ENCODE measurements at regions not wholly inside any gene's neighbourhood (a gene's known extent, or its start where the extent isn't known, plus 50 kb on each side); places are given as distances from the start of the nearest gene placed in this dataset.

DNA sequence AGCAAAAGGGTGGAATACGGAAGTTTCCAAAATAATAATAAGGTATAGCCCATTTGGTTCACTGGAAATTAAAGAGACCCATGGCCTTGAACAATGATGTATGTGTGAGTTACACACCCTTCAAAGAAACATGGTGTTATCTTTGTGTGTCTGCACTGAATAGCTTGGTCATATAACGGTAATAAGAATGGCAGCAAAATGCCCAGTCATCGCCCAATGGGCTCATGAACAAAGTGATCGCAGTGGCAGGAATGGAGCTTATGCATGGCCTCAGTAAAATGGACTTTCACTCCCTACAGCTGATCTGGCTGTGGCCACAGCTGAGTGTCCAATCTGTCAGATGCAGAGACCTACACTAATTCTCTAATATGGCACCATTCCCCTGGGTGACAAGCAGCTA is 201.3 kb downstream of the RPIA start:
- Histone ChIP-seq H3K9me3 (replicated peaks; ENCODE audit: control insufficient read depth, insufficient read depth, low read length) (no peaks in the 10 kb centered on the region), H3K9ac (ENCODE audit: control insufficient read depth, insufficient read depth, low read length) (no peak overlapping the region), H3K79me2 (ENCODE audit: control insufficient read depth, insufficient read depth, low read length) (no peaks in the 10 kb centered on the region), H2AFZ (ENCODE audit: control insufficient read depth, low read depth, low read length) (no peak overlapping the region), H3K4me1 (ENCODE audit: control insufficient read depth, insufficient read depth, low read length) (no peaks in the 10 kb centered on the region), H3K27ac (ENCODE audit: control insufficient read depth, insufficient read depth) (no peak overlapping the region), H3K4me2 (ENCODE audit: control insufficient read depth, insufficient read depth) (no peak overlapping the region), H4K20me1 (ENCODE audit: control insufficient read depth, insufficient read depth) (no peaks in the 10 kb centered on the region), H3K27me3 (replicated peaks in 1 of 2; ENCODE audit: control insufficient read depth in 2 of 2, insufficient read depth in 2 of 2, low read length in 1 of 2) (no peaks in the 10 kb centered on the region), H3K4me3 (no peak overlapping the region), H3K36me3 (ENCODE audit: control insufficient read depth in 2 of 2, insufficient read depth in 2 of 2, low read length in 1 of 2) (no peaks in the 10 kb centered on the region)
- BruUV-seq (replicated peaks): no TSS peak
- ChIA-PET CTCF (interaction anchor here (1.9 to 3.4 kb wide), 2 partner anchors 11 to 12 kb away, joined by 5 to 13 read pairs; no protein-coding TSS in a partner anchor), RAD21 (ENCODE audit: unreplicated experiment) (no interaction called here), SMC1A (ENCODE audit: uncharacterized antibody, unreplicated experiment) (interaction anchor here (0.9 kb wide), 1 partner anchor 16 kb away, joined by 3 read pairs; no protein-coding TSS in a partner anchor), POLR2A (no interaction called here)
- ATAC-seq (no peak), FAIRE-seq (no peak), DNase-seq (ENCODE audit: low read depth, low spot score) (no peak)
- no CpG with 5 or more reads among the region's 4 CpGs for WGBS (ENCODE audit: insufficient coverage, insufficient replicate concordance, low lambda C conversion rate, missing lambda C conversion rate)
- TF ChIP-seq FOXM1 (IDR thresholded peaks at IDR 0.05; ENCODE audit: low read depth, low read length): no peak
- TF ChIP-seq RCOR1 (conservative IDR thresholded peaks at IDR 0.05; ENCODE audit: low read depth, low read length): no peak
- TF ChIP-seq CBX5 (IDR thresholded peaks at IDR 0.05; ENCODE audit: low read depth): no peak
- TF ChIP-seq, protein P1, sequence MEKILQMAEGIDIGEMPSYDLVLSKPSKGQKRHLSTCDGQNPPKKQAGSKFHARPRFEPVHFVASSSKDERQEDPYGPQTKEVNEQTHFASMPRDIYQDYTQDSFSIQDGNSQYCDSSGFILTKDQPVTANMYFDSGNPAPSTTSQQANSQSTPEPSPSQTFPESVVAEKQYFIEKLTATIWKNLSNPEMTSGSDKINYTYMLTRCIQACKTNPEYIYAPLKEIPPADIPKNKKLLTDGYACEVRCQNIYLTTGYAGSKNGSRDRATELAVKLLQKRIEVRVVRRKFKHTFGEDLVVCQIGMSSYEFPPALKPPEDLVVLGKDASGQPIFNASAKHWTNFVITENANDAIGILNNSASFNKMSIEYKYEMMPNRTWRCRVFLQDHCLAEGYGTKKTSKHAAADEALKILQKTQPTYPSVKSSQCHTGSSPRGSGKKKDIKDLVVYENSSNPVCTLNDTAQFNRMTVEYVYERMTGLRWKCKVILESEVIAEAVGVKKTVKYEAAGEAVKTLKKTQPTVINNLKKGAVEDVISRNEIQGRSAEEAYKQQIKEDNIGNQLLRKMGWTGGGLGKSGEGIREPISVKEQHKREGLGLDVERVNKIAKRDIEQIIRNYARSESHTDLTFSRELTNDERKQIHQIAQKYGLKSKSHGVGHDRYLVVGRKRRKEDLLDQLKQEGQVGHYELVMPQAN (conservative IDR thresholded peaks at IDR 0.05): no peak
- TF ChIP-seq MXI1 (IDR thresholded peaks at IDR 0.05; ENCODE audit: low read depth, low read length): no peak
- no peak for TF ChIP-seq CHD4 (IDR thresholded peaks at IDR 0.05)
- in situ Hi-C loops (cut with MboI) (no loop called here), intact Hi-C loops (cut with micrococcal nuclease; ENCODE audit: unreplicated experiment) (no loop called here)

DNA sequence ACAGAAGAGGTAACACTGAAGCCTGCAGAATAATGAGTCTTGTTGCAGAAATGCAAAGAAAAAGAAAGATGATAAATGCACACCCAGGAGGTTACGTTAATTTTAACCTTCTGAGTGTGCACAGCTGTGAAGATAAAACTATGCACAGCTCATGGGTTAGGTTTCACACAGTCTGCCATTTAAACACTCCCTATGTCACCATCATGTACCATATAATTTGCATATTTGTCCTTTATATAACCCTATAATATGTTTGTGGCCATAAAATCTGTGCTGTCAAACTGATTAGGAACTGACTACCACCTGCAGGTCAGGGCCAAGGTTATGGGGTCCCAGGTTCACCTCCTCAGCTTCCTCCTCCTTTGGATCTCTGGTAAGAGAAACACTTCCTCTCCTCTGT is 205.5 kb downstream of the RPIA start:
- H3K4me1 ChIP-seq (ENCODE audit: control insufficient read depth, insufficient read depth, low read length): no peaks in the 10 kb centered on the region
- no peak overlapping the region for H3K4me2 ChIP-seq (ENCODE audit: control insufficient read depth, insufficient read depth)
- ChIA-PET RAD21 (ENCODE audit: unreplicated experiment) (no interaction called here), CTCF (interaction anchor here (1.3 kb wide), 1 partner anchor 17 kb away, joined by 7 read pairs; no protein-coding TSS in a partner anchor), SMC1A (ENCODE audit: uncharacterized antibody, unreplicated experiment) (interaction anchor here (1.7 kb wide), 1 partner anchor 17 kb away, joined by 4 read pairs; no protein-coding TSS in a partner anchor), POLR2A (no interaction called here)
- H3K9ac ChIP-seq (ENCODE audit: control insufficient read depth, insufficient read depth, low read length): no peak overlapping the region
- FAIRE-seq: no peak
- H3K4me3 ChIP-seq: no peak overlapping the region
- H3K9me3 ChIP-seq (replicated peaks; ENCODE audit: control insufficient read depth, insufficient read depth, low read length): no peaks in the 10 kb centered on the region
- H3K27ac ChIP-seq (ENCODE audit: control insufficient read depth, insufficient read depth): no peak overlapping the region
- WGBS (ENCODE audit: insufficient coverage, insufficient replicate concordance, low lambda C conversion rate, missing lambda C conversion rate): no CpG with 5 or more reads among the region's 1 CpG
- no TSS peak for BruUV-seq (replicated peaks)
- no peak for ATAC-seq
- H3K36me3 ChIP-seq (ENCODE audit: control insufficient read depth in 2 of 2, insufficient read depth in 2 of 2, low read length in 1 of 2): no peaks in the 10 kb centered on the region
- no peaks in the 10 kb centered on the region for H3K79me2 ChIP-seq (ENCODE audit: control insufficient read depth, insufficient read depth, low read length)
- no peak overlapping the region for H2AFZ ChIP-seq (ENCODE audit: control insufficient read depth, low read depth, low read length)
- intact Hi-C loops (cut with micrococcal nuclease; ENCODE audit: unreplicated experiment): loop anchor here (2.0 kb wide), 1 partner anchor 16 kb away; no protein-coding TSS in a partner anchor
- in situ Hi-C loops (cut with MboI): no loop called here
- DNase-seq (ENCODE audit: low read depth, low spot score): no peak
- no peaks in the 10 kb centered on the region for H4K20me1 ChIP-seq (ENCODE audit: control insufficient read depth, insufficient read depth)
- H3K27me3 ChIP-seq (replicated peaks in 1 of 2; ENCODE audit: control insufficient read depth in 2 of 2, insufficient read depth in 2 of 2, low read length in 1 of 2): no peaks in the 10 kb centered on the region
- TF ChIP-seq NR2C1 (IDR thresholded peaks at IDR 0.05) (no peak), DPF2 (IDR thresholded peaks at IDR 0.05) (no peak)
- TF ChIP-seq, protein P2, sequence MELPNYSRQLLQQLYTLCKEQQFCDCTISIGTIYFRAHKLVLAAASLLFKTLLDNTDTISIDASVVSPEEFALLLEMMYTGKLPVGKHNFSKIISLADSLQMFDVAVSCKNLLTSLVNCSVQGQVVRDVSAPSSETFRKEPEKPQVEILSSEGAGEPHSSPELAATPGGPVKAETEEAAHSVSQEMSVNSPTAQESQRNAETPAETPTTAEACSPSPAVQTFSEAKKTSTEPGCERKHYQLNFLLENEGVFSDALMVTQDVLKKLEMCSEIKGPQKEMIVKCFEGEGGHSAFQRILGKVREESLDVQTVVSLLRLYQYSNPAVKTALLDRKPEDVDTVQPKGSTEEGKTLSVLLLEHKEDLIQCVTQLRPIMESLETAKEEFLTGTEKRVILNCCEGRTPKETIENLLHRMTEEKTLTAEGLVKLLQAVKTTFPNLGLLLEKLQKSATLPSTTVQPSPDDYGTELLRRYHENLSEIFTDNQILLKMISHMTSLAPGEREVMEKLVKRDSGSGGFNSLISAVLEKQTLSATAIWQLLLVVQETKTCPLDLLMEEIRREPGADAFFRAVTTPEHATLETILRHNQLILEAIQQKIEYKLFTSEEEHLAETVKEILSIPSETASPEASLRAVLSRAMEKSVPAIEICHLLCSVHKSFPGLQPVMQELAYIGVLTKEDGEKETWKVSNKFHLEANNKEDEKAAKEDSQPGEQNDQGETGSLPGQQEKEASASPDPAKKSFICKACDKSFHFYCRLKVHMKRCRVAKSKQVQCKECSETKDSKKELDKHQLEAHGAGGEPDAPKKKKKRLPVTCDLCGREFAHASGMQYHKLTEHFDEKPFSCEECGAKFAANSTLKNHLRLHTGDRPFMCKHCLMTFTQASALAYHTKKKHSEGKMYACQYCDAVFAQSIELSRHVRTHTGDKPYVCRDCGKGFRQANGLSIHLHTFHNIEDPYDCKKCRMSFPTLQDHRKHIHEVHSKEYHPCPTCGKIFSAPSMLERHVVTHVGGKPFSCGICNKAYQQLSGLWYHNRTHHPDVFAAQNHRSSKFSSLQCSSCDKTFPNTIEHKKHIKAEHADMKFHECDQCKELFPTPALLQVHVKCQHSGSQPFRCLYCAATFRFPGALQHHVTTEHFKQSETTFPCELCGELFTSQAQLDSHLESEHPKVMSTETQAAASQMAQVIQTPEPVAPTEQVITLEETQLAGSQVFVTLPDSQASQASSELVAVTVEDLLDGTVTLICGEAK (IDR thresholded peaks at IDR 0.05; ENCODE audit: borderline replicate concordance): no peak
- TF ChIP-seq, protein P3, sequence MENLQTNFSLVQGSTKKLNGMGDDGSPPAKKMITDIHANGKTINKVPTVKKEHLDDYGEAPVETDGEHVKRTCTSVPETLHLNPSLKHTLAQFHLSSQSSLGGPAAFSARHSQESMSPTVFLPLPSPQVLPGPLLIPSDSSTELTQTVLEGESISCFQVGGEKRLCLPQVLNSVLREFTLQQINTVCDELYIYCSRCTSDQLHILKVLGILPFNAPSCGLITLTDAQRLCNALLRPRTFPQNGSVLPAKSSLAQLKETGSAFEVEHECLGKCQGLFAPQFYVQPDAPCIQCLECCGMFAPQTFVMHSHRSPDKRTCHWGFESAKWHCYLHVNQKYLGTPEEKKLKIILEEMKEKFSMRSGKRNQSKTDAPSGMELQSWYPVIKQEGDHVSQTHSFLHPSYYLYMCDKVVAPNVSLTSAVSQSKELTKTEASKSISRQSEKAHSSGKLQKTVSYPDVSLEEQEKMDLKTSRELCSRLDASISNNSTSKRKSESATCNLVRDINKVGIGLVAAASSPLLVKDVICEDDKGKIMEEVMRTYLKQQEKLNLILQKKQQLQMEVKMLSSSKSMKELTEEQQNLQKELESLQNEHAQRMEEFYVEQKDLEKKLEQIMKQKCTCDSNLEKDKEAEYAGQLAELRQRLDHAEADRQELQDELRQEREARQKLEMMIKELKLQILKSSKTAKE (IDR thresholded peaks at IDR 0.05; ENCODE audit: low read depth, poor library complexity, severe bottlenecking): no peak
